HepG2 (cell line): ENCODE measurements at regions not wholly inside any gene's neighbourhood (a gene's known extent, or its start where the extent isn't known, plus 50 kb on each side); places are given as distances from the start of the nearest gene placed in this dataset.
A peak's percentile ranks its signal among the peaks of the same experiment; 100 is the strongest.

Source experiments
- ATAC-seq: fragments of 200-7000 bp; cut with Tn5 transposase; 3 replicates; pipeline ENCODE4 v1.9.1; 2020; ENCODE audit warnings: mild to moderate bottlenecking, moderate library complexity
- BruUV-seq: library from RNA; stranded (reverse); fragments of 400-500 nt; replicated peaks from 2 replicates; lab custom pipeline; 2021; lab: Mats Ljungman, UMichigan
- CTCF ChIA-PET: fragments of 300-600 bp; formaldehyde crosslinking; extraction: SDS; loops from one replicate; lab custom pipeline; 2021; ENCODE audit warnings: low total read pairs, inconsistent platforms, low intra/inter-chr PET ratio; lab: Yijun Ruan, JAX
- POLR2A ChIA-PET: fragments of 350-600 bp; sonication (Branson Sonifier 250); formaldehyde crosslinking; loops from one replicate; lab custom pipeline; 2020; ENCODE audit warnings: antibody characterized with exemption, inconsistent platforms; lab: Yijun Ruan, JAX
- DNase-seq: peaks from one replicate; pipeline ENCODE4 v3.0.0-alpha.2; 2015; ENCODE audit warnings: low spot score
- FAIRE-seq: peaks from 3 replicates; lab custom pipeline; 2011; peaks lifted over from hg19 to GRCh38; lab: Jason Lieb, UNC
- H2AFZ ChIP-seq: one replicate; pipeline ENCODE4 v1.6.1; 2011; ENCODE audit warnings: low read length, inconsistent platforms
- H3K27ac ChIP-seq: fragments of 300-600 bp; 3 replicates; pipeline ENCODE4 v1.8.0; 2011; ENCODE audit warnings: mixed run types, mild to moderate bottlenecking, mixed read lengths, low read length, inconsistent platforms; ENCODE audit not compliant: insufficient read depth; ENCODE audit errors: extremely low read length
- H3K27me3 ChIP-seq, 2 experiments: fragments of 200-600 bp in 1 of 2; 2 replicates in 1 of 2; 3 replicates in 1 of 2; pipeline versions ENCODE4 v1.6.0 to v1.8.0; 2011; ENCODE audit warnings: low read length in 2 of 2, mild to moderate bottlenecking in 2 of 2, moderate library complexity in 2 of 2, inconsistent platforms in 1 of 2; ENCODE audit not compliant: insufficient read depth in 2 of 2, control insufficient read depth in 1 of 2
- H3K36me3 ChIP-seq, 2 experiments: fragments of 200-600 bp in 1 of 2; replicated peaks in 1 of 2; 2 replicates in 1 of 2; 3 replicates in 1 of 2; pipeline versions ENCODE4 v1.5.1 to v1.8.0; 2011; ENCODE audit warnings: low read length in 2 of 2, inconsistent platforms in 1 of 2; ENCODE audit not compliant: insufficient read depth in 2 of 2, control insufficient read depth in 1 of 2
- H3K4me1 ChIP-seq: 2 replicates; pipeline ENCODE4 v1.5.1; 2012; ENCODE audit warnings: low read length, inconsistent platforms; ENCODE audit not compliant: insufficient read depth
- H3K4me2 ChIP-seq: 2 replicates; pipeline ENCODE4 v1.6.0; 2011; ENCODE audit warnings: low read depth, low read length, inconsistent platforms
- H3K4me3 ChIP-seq, 3 experiments: fragments of 200-600 bp in 1 of 3; sonication (generic), shearing (Covaris generic) in 1 of 3; replicated peaks in 1 of 3; 2 replicates each; pipeline ENCODE4 v1.5.1; 2011 to 2016; ENCODE audit warnings: low read length in 3 of 3, inconsistent platforms in 2 of 3, low read depth in 2 of 3, mild to moderate bottlenecking in 2 of 3, control low read depth in 1 of 3, mixed read lengths in 1 of 3; ENCODE audit not compliant: insufficient read depth in 1 of 3
- H3K79me2 ChIP-seq: one replicate; pipeline ENCODE4 v1.6.1; 2011; ENCODE audit warnings: low read length, inconsistent platforms; ENCODE audit not compliant: insufficient read depth
- H3K9ac ChIP-seq: 2 replicates; pipeline ENCODE4 v1.6.0; 2011; ENCODE audit warnings: mild to moderate bottlenecking, low read depth, low read length, inconsistent platforms; ENCODE audit not compliant: insufficient read depth
- H3K9me3 ChIP-seq: 2 replicates; pipeline ENCODE4 v1.5.1; 2012; ENCODE audit warnings: mild to moderate bottlenecking, low read length
- H4K20me1 ChIP-seq: 2 replicates; pipeline ENCODE4 v1.6.0; 2011; ENCODE audit warnings: inconsistent platforms, mild to moderate bottlenecking, low read length, moderate library complexity; ENCODE audit not compliant: insufficient read depth
- AHR ChIP-seq: IDR thresholded peaks from 2 replicates; pipeline ENCODE4 v1.6.1; 2018; ENCODE audit warnings: missing genetic modification reagents, missing compliant biosample characterization
- FOXJ3 ChIP-seq: sonication (generic); formaldehyde crosslinking; IDR thresholded peaks from 2 replicates; pipeline ENCODE4 v1.4.0; 2020; ENCODE audit warnings: missing genetic modification reagents, mild to moderate bottlenecking, borderline replicate concordance
- GATA4 ChIP-seq: sonication (generic); IDR thresholded peaks from 2 replicates; pipeline ENCODE4 v1.6.1; 2016; ENCODE audit warnings: antibody characterized with exemption, low read depth, borderline replicate concordance
- GATAD1 ChIP-seq: IDR thresholded peaks from 2 replicates; pipeline ENCODE4 v1.6.1; 2016; ENCODE audit warnings: missing genetic modification reagents, missing compliant biosample characterization
- MAFF ChIP-seq: IDR thresholded peaks from 2 replicates; pipeline ENCODE4 v1.6.1; 2011; ENCODE audit warnings: low read depth, low read length, improper control_type of control experiment
- MAFK ChIP-seq, 2 experiments: IDR thresholded peaks in 1 of 2; conservative IDR thresholded peaks in 1 of 2; 2 replicates each; pipeline ENCODE4 v1.6.1; 2011; ENCODE audit warnings: improper control_type of control experiment in 2 of 2, low read length in 2 of 2
- MIXL1 ChIP-seq: IDR thresholded peaks from 2 replicates; pipeline ENCODE4 v1.6.1; 2016
- NKX3-1 ChIP-seq: sonication (generic); formaldehyde crosslinking; IDR thresholded peaks from 2 replicates; pipeline ENCODE4 v1.5.0; 2020; ENCODE audit warnings: missing genetic modification reagents
- RARA ChIP-seq: IDR thresholded peaks from 2 replicates; pipeline ENCODE4 v1.6.1; 2016; ENCODE audit warnings: missing genetic modification reagents, missing compliant biosample characterization
- RFX3 ChIP-seq: IDR thresholded peaks from 2 replicates; pipeline ENCODE4 v1.6.1; 2016; ENCODE audit warnings: missing biosample characterization, missing genetic modification reagents
- ZC3H13 ChIP-seq: sonication (generic); formaldehyde crosslinking; IDR thresholded peaks from 2 replicates; pipeline ENCODE4 v1.8.1; 2023; ENCODE audit warnings: mild to moderate bottlenecking, missing genetic modification reagents, moderate library complexity
- ZNF383 ChIP-seq: sonication (generic); formaldehyde crosslinking; IDR thresholded peaks from 2 replicates; pipeline ENCODE4 v1.4.0; 2020; ENCODE audit warnings: missing genetic modification reagents, mild to moderate bottlenecking, borderline replicate concordance
- ZNF564 ChIP-seq: sonication (generic); formaldehyde crosslinking; IDR thresholded peaks from 2 replicates; pipeline ENCODE4 v1.8.1; 2023; ENCODE audit warnings: mild to moderate bottlenecking, missing genetic modification reagents
- WGBS: methylation state at CpG from one replicate; pipeline ENCODE4 v1.1.6; 2017; ENCODE audit warnings: low lambda C conversion rate; 5-methylcytosine and 5-hydroxymethylcytosine counted together
- in situ Hi-C: cut with HindIII; loops from 2 replicates; pipeline ENCODE4 v1.10.0; 2017; ENCODE audit warnings: low pct_unique_long_range_greater_than_20kb; ENCODE audit not compliant: extremely low pct_ligation_motif_present
- intact Hi-C: fragments of 100-400 bp; cut with micrococcal nuclease; formaldehyde crosslinking; loops from one replicate; pipeline ENCODE4 v1.10.0; 2022; ENCODE audit not compliant: unreplicated experiment

GRCh38 chr9:73853549-73853948 lies 643.6 kb upstream of the RORB start:
- no peak overlapping the region for H3K4me3 ChIP-seq
- H3K9ac ChIP-seq = no peak overlapping the region
- no peaks in the 10 kb centered on the region for H3K79me2 ChIP-seq
- ATAC-seq (no peak), FAIRE-seq (no peak), DNase-seq (no peak)
- no peak overlapping the region for H3K4me2 ChIP-seq
- TF ChIP-seq ZNF383 (CRISPR knock-in tag) (no peak), NKX3-1 (no peak), MAFF (peak; percentile 60), MAFK (conservative IDR thresholded peaks at IDR 0.05 in 1 of 2, IDR thresholded peaks at IDR 0.05 in 1 of 2; ENCODE audit: low read length in 2 of 2) (peak; percentile 47 to 73; a peak in 3 of 4 replicates)
- H3K4me1 ChIP-seq = no peaks in the 10 kb centered on the region
- BruUV-seq = no TSS peak
- intact Hi-C loops (no loop called here), in situ Hi-C loops (no loop called here)
- H3K36me3 ChIP-seq = no peaks in the 10 kb centered on the region
- POLR2A ChIA-PET = no interaction called here
- H3K27ac ChIP-seq = no peak overlapping the region
- H2AFZ ChIP-seq = no peak overlapping the region
- no peaks in the 10 kb centered on the region for H3K27me3 ChIP-seq
- CTCF ChIA-PET = no interaction called here
- no peaks in the 10 kb centered on the region for H3K9me3 ChIP-seq
- no peaks in the 10 kb centered on the region for H4K20me1 ChIP-seq
- 2% methylated on average over 3 of the region's 3 CpGs for WGBS

- H3K4me2 ChIP-seq = no peak overlapping the region
- FAIRE-seq = no peak
- no peaks in the 10 kb centered on the region for H4K20me1 ChIP-seq
- POLR2A ChIA-PET = no interaction called here
- no peaks in the 10 kb centered on the region for H3K9me3 ChIP-seq
- TF ChIP-seq MIXL1 (no peak), RFX3 (no peak), FOXJ3 (no peak), GATAD1 (CRISPR knock-in tag) (no peak), AHR (CRISPR knock-in tag) (no peak), ZC3H13 (no peak), GATA4 (no peak), ZNF564 (CRISPR knock-in tag) (no peak), RARA (CRISPR knock-in tag) (no peak)
- TF ChIP-seq, all 625 proteins: peak for 0
- no peaks in the 10 kb centered on the region for H3K79me2 ChIP-seq
- H3K4me3 ChIP-seq = no peak overlapping the region
- in situ Hi-C loops (no loop called here), intact Hi-C loops (no loop called here)
- CTCF ChIA-PET = no interaction called here
- no peaks in the 10 kb centered on the region for H3K27me3 ChIP-seq
- H3K27ac ChIP-seq = no peak overlapping the region
- no peaks in the 10 kb centered on the region for H3K36me3 ChIP-seq
- BruUV-seq = no TSS peak
- H3K9ac ChIP-seq = no peak overlapping the region
- DNase-seq (no peak), ATAC-seq (no peak)
- no peak overlapping the region for H2AFZ ChIP-seq
- H3K4me1 ChIP-seq = no peaks in the 10 kb centered on the region
These were observed 641.9 kb upstream of the RORB start for GRCh38 chr9:73855206-73855605.
